GM19324 (cell line): ENCODE measurements at regions not wholly inside any gene's neighbourhood (a gene's known extent, or its start where the extent isn't known, plus 50 kb on each side); places are given as distances from the start of the nearest gene placed in this dataset.

Experiments
- ATAC-seq: cut with Tn5 transposase; IDR thresholded peaks from one replicate; pipeline ENCODE4 v1.9.1; 2021; ENCODE audit warnings: mild to moderate bottlenecking, moderate library complexity; ENCODE audit not compliant: unreplicated experiment, low FRiP score

DNA sequence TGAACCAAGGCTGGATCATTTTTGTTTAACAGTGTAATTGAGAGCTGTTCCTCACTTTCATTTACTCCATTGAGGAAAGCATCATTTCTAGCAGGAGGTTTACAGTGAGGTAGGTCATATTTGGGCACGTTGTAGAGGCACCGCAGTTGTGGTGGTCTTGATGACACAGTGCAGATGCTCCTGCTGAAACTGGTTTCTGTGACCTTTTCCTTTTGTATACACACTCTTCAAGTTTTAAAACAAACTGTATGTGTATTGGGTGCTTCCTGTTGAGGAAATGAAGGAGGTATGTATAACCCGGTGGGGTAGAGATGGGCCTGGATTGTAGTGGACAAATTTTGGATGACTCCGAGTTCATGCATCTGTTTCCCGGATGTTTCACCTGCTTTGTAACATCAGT is 456.3 kb upstream of the RGS6 start:
- ATAC-seq = no peak

DNA sequence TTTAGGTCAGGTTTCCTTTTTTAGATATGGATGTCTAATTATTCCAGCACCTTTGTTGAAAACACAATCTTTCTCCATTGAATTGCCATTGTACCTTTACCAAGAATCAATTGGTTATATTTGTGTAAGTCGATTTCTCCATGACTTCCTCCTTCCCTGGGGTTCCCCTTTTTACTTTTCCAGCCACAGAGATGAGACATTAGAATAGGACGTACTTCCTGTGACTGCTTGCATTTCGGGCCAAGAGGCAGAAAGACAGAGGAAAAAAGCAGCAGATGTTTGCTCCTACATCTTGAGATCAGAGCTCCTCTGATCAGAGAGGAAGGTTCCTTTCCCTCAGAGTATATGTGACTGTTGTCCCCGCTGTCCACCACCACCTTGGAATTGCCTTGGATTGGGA is 453.7 kb upstream of the RGS6 start:
- ATAC-seq = no peak

DNA sequence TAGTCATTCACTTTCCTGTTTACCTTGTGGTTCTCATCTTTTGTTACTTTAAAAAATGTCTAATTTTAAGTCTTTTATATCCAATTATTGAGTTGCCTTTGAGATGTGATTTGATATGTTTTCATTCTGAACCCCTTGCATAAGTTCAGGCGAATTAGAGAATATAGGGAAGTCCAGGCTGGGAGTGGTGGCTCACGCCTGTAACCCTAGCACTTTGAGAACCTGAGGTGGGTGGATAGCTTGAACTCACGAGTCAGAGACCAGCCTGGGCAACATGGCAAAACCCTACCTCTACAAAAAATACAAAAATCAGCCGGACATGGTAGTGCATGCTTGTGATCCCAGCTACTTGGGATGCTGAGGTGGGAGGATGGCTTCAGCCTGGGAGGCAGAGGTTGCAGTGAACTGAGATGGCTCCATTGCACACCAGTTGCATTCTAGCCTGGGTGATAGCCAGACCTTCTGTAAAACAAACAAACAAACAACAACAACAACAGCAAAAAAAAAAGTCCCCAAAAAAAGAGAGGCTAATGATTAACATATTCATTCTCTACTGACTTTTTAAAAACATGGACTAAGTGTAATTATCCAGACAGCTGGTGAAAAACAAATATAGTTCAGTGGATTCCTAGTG is 451.1 kb upstream of the RGS6 start:
- no peak for ATAC-seq

DNA sequence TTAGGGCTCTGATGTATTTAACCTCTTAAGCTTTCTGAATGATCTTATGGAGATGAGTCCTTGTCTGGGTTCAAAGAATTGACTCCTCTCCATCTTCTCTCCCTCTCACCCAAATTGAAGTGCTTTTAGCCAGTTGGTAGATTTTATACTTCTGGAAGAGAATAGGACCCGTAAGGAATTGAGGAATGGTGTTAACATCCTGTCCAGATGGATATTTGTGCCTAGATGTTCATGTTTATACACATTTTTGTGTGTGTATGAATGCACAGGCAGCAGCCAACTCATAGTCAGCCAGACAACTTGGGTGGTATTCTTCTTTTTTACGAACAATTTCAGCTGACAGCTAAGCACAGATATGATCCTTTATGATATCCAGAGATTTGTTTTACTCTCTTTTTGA is 449.6 kb upstream of the RGS6 start:
- ATAC-seq = no peak

DNA sequence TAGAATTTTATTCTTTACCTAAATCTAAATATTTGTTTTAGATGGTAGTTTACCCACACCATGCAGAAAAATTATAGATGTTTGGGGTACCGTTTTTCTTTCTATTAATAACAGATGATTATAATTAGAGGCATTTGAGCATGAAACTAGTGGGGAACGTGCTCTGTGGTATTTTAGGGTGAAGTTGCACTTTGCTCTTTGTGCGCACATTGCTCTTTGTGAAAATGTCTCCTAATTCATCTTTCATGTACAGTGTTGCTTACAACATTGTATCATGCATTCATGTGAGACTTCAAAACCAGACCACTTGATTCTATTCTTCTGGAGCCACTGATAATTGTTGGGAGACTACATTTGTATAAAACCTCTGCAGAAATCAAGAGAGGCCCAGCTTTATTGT is 449.1 kb upstream of the RGS6 start:
- no peak for ATAC-seq

DNA sequence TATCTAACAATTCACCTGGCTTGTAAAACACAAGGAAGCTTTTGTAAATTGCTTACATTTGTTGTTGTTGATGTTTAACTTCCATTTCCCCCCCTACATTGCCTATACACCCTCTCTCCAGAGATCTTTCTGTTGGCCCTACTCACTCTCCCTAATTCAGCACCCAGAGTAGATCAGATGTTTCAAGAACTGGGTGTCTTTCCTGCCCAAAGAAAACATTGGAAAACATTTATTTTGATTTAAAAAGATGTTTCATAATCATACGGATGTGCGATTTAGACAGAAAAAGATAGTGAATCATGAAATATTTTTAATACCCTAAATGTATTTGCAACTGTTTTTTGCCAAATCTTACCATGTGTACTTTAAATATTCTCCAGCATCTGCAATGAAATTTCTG is 446.4 kb upstream of the RGS6 start:
- no peak for ATAC-seq

DNA sequence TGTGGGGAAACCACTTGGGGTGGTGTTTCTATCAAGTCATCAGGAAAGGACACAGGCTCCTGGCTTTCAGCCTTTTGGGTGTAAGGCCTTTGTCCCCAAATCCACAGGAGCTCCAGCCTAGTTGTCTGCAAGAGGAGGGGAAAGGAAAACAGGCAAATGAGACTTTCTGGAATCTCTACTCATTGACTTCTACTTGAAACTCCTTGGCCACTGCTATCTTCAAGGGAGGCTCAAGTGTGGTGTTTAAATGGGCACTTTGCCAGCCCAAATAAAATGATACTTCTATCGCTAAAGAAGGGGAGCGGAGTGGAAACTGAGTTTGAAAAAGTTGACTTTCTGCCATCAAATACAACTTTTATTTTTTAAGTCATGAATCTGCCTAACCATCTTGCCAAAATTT is 445.9 kb upstream of the RGS6 start:
- ATAC-seq = no peak

DNA sequence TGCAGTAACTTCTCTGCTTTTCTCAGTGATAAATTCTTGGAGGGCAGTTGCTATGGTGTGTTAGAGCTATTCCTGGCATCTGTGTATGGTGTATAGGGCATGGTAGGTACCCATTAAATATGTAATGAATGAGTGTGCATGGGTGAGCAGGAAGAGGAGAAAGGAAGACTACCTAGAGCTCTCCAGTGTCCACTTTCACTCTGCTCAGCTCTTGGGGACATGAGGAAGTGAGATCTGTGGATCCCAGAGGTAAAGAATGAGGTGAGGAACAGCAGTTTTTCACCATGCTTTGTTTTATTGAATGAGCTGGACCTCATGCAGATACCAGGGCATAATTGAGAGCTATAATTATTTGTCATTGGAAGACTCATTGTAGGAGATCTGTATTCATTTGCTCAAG is 444.8 kb upstream of the RGS6 start:
- ATAC-seq = no peak

DNA sequence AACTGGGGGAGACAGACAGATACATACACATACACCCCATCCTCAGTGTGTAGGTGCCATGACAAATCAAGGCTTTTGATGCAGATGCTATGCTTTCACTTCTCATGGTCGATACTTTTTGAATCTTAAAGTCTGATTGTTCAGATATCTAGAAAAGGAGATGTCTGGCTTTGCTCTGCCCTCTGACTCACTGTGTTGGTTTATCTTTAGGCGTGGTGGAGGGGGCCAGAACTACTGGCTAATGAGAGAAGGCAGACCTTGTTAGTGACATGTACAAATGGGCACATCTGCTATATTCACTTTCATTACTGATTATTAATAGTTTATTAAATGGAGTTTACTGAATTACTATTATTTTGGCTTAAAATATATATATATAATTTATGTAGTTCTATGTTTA is 444.3 kb upstream of the RGS6 start:
- no peak for ATAC-seq

DNA sequence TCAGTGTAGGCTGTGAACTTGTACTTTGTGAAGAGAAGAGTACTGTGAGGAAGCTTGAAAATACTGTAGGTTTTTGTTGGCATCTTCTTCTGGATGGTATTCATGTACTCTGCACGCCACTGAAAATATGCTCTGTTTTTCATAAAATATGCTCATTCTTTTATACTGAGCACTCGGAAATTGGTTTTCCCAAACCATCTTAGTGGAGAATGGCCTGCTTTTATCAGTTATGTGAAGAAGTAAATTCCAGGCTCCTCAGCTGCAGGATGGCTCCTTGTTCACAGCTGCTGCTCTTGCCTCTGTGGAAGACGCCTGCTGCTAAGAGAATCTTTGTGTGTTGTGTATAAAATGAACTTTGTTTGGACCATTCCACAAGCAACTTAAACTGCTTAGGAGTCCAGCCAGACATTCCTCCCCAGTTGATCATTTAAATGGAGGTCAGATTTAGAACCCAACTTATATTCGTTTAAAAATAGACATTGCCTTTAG is 443.5 kb upstream of the RGS6 start:
- no peak for ATAC-seq

DNA sequence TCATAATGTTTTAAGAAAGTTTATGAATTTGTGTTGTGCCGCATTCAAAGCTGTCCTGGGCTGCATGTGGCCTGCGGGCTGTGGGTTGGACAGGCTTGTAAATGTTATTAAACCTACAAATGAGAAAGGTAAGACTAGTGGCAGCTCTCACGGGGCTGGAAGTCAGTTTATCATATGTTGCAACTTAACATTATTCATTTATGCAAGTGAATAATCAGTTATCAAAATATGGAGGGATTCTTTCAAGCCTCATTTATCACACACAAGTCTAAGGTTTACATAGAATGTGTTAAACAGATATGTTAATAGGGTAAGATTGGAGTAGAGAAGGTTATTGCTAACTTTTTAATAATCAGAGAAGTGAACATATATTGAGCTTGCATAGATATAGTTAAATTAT is 442.5 kb upstream of the RGS6 start:
- ATAC-seq = no peak

DNA sequence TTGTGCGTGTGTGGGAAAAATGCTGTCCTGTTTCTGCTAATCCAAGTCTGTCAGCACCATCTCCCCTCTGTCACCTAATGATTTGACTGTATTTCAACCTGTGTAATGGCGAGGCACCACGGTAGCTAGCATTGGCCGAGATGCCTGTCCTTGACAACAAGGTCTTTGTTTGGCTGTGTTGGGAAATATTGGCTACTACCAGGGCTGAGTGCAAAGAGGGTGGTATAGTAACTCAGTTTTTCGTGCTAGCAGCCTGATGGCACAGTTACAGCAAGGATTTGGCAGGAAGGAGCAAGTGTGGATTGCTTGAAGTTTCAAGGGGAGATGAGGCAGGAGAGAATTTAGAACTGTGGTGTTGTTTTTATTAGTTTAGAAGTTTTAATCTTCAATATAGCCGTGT is 440.3 kb upstream of the RGS6 start:
- ATAC-seq = no peak

DNA sequence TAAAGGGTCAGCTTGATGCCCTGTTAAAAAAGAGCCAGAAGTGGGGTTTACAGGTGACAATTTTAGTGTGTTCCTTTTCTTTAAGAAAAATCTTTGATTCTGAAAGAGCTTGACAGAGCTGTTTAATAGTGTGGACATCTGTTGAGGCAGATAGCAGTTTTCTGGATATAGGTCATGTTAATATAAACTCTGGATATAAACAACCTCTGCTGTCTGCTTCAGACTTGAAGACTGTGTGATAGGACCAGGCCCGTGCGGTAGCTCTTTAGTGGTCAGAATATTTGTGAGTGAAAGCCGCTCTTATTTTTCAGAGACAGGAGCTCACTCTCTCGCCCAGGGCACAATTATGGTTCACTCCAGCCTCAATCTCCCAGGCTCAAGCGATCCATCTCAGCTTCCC is 439.9 kb upstream of the RGS6 start:
- no peak for ATAC-seq

DNA sequence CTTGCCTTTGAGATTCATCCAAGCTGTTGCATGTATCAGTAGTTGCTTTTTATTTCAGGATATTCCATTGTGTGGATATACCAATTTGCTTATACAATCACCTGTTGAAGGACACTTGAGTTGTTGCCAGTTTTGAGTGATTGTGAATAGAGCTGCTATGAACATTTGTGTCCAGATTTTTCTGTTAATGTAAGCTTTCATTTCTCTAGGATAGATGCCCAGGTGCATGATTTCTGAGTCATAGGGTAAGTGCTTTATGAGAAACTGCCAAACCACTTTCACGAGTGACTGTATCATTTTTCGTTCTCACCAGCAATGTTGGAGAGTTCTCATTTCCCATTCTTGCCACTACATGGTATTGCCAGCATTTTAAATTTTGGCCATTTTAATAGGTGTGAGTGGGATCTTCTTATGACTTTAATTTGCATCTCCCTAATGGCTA is 434.6 kb upstream of the RGS6 start:
- ATAC-seq = peak; percentile 88

DNA sequence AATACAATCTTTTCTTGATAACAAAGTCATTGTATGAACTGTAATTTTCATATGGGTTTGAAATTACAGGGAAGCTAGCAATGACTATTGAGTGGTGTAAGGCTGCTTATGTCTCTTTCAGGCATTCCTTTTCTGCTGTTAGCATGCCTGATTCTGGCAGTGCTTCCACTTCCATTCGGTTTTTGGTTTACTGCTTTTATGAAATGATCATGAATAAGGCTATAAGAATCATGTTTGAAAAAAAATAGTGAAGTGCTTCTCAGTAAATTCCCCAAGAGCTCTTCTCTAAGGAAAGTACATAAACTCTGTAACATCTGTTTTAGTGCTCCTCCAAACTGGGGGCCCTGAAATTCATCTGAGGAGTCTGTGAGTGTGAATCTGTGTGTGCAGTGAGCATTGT is 434.0 kb upstream of the RGS6 start:
- peak; percentile 24 for ATAC-seq

DNA sequence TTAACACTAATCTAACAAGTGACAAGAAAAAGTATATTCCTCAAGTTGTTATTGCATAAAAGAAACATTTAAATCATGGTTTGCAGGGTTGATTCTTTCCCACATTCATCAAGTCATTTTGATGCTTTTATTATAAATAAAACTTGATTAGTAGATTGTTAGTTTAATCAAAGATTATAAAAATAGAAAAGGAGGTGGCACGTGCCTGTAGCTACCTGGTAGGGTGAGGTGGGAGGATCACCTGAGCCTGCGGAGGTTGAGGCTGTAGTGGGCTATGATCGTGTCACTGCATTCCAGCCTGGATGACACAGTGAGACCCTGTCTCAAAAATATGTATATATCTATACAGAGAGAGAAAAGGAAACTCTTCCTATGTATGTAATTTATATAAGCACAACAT is 433.2 kb upstream of the RGS6 start:
- ATAC-seq = no peak

DNA sequence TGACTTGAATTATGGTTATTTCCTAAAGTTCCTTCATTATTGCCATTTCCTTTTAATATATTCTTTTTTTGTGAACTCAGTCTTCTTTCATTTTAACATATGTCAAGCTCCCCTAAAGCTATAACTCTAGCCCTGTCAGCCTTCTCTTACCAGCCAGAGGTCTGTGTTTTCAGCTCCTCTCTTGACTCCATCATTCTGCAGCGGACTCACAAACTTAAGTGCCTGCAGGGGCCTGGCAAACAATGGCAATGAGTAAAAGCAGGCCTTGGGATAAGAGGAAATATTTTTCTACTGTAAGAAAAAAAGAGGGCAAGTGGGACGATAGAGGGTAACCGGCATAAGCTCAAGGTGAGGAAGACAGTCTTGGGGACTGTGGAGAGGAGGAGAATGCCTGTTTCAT is 424.5 kb upstream of the RGS6 start:
- ATAC-seq = no peak

DNA sequence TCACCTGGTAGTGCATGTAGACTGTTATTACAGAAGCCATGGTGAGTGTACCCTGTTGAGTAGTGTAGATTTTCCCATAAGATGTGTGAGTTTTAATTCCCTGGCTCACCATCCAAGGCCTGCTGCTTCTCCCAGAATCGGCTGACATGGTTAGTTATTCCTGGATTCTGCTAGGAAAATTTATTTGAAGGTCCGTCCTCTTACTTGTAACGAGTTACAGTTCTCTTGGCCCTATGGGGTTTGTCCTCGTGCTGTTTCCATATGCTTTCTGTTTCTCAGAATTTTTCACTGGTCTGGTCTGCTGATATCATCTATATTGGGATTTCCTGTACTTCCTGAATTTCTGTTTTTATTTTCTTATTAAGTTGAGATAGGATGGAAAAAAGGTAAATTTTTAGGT is 423.3 kb upstream of the RGS6 start:
- no peak for ATAC-seq

DNA sequence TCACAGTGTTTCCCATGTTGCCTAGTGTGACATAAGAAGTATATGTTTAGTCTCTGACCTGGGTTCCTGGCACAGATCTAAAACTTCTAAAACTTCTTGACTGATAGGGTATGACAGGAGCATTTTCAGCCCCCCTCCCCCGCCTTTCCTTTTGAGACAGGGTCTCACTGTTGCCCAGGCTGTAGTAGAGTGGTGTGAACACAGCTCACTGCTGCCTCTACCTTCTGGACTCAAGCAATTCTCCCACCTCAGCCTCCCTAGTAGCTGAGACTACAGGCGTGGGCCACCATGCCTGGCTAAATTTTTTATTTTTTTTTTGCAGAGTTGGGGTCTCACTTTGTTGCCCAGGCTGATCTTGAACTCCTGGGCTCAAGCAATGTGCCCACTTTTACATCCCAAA is 421.1 kb upstream of the RGS6 start:
- ATAC-seq = no peak

DNA sequence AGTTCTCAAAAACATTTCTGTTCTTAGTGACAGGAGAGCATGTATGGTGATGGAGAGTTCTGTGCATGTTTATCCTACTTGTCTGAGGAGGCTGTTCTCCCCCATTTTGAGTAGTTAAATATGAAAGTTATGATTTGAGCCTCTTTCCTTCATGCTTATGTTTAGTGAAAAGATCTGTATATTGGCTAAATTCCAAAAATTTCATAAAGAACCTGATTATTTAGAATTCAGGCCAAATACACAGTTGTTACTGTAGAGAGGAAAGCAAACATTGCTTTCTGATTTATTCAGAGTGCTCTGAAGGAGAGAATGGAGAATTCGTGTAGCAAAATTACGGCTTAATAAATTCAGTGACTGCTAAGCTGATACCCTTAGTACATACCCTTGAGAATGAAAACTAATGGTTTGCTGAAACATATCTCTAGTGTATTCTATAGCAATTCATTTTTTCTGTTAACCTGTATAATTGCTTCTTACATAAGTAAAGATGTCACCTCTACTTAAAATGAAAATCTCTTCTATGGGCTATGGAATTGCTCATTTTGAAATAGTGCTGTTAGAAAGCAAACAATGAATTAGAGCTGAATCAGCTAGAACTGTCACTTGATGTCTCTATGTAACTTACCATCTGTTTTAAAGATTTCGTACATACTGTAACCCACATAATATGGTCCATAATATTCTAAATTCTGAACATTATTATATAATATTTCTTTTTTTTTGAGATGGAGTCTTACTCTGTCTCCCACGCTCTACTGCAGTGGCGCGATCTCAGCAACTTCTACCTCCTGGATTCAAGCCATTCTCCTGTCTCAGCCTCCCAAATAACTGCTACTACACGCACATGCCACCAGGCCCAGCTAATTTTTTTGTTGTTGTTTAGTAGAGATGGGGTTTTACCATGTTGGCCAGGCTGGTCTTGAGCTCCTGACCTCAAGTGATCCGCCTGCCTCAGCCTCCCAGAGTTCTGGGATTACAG is 417.0 kb upstream of the RGS6 start:
- ATAC-seq = no peak

DNA sequence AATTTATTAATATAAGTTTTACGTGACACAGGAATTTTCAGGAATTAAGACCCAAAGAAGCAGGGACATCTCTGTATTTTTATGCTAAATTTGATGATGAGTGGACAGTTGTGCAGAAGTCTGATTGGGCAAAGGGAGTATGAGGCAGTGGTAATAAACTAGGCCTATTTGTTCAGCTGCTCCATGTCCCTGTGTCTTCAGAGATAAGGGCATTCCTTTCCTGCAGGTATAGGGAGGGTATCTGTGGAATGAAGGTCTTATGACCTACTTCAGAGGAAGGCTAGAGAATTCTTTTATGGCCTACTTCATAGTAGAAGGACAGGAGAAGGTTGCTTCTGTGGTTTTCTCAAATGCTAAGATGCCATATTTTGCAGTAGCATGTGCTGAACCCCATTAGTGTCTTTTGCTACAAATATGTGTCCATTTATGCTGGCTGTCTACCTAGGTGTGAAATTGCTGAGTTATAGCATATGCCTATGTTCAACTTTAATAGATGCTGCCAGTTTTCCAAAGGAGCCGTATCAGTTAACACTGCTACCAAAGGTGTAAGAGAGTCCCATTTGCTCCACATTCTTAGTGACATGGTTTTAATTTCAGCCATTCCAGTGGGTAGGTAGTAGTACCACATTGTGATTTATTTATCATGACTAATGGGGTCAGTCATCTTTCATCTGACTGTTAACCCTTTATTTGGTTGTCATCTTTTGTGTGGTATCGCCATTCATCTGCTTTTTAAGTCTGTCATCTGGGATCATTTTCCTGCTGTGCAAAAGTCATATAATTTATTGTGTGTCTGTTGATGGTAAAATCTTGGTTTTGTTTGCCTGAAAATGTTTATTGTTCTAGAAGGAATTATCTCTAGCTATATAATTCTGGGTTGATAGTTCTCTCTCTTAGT is 410.7 kb upstream of the RGS6 start:
- ATAC-seq = no peak
